GM12878 (cell line): ENCODE measurements at regions not wholly inside any gene's neighbourhood (a gene's known extent, or its start where the extent isn't known, plus 50 kb on each side); places are given as distances from the start of the nearest gene placed in this dataset.

Experiments used
- CREM ChIP-seq: IDR thresholded peaks from 2 replicates; pipeline ENCODE4 v1.6.1; 2014; ENCODE audit warnings: antibody characterized with exemption, low read depth
- GABPA ChIP-seq: IDR thresholded peaks from 2 replicates; pipeline ENCODE4 v1.6.1; 2014; ENCODE audit warnings: antibody characterized with exemption, low read depth, mild to moderate bottlenecking, inconsistent platforms
- HDAC2 ChIP-seq: fragments of 200-600 bp; sonication (generic); IDR thresholded peaks from 2 replicates; pipeline ENCODE4 v1.6.1; 2017
- HDAC6 ChIP-seq: fragments of 200-600 bp; sonication (generic); IDR thresholded peaks from one replicate; pipeline ENCODE4 v1.8.0; 2017; ENCODE audit warnings: antibody characterized with exemption; ENCODE audit not compliant: unreplicated experiment
- IRF4 ChIP-seq: IDR thresholded peaks from 2 replicates; pipeline ENCODE4 v1.6.1; 2011; ENCODE audit warnings: low read depth, low read length
- PAX5 ChIP-seq: IDR thresholded peaks from 2 replicates; pipeline ENCODE4 v1.6.1; 2011; ENCODE audit warnings: low read depth, low read length, borderline replicate concordance
- RB1 ChIP-seq: fragments of 450-650 bp; formaldehyde crosslinking; IDR thresholded peaks from 2 replicates; pipeline ENCODE4 v1.6.1; 2017; ENCODE audit warnings: mild to moderate bottlenecking, borderline replicate concordance
- RBBP5 ChIP-seq: fragments of 200-600 bp; sonication (generic); conservative IDR thresholded peaks from 2 replicates; pipeline ENCODE4 v1.6.1; 2016
- SMARCA5 ChIP-seq: fragments of 450-650 bp; IDR thresholded peaks from 2 replicates; pipeline ENCODE4 v1.6.1; 2017; ENCODE audit warnings: mild to moderate bottlenecking
- SRF ChIP-seq, 2 experiments: IDR thresholded peaks; 2 replicates each; pipeline ENCODE4 v1.6.1; 2011; ENCODE audit warnings: low read depth in 2 of 2, low read length in 2 of 2, mild to moderate bottlenecking in 1 of 2, moderate library complexity in 1 of 2
- TCF12 ChIP-seq: IDR thresholded peaks from 2 replicates; pipeline ENCODE4 v1.6.1; 2011; ENCODE audit warnings: low read depth, mild to moderate bottlenecking, low read length
- TF ChIP-seq, protein P1 (sequence below): IDR thresholded peaks from 2 replicates; pipeline ENCODE4 v1.6.1; 2012; ENCODE audit warnings: low read length, inconsistent platforms
- TF ChIP-seq, protein P2 (sequence below): fragments of 450-650 bp; IDR thresholded peaks from 2 replicates; pipeline ENCODE4 v1.6.1; 2014; ENCODE audit warnings: mild to moderate bottlenecking

- no peak for TF ChIP-seq IRF4
- TF ChIP-seq, protein P1, sequence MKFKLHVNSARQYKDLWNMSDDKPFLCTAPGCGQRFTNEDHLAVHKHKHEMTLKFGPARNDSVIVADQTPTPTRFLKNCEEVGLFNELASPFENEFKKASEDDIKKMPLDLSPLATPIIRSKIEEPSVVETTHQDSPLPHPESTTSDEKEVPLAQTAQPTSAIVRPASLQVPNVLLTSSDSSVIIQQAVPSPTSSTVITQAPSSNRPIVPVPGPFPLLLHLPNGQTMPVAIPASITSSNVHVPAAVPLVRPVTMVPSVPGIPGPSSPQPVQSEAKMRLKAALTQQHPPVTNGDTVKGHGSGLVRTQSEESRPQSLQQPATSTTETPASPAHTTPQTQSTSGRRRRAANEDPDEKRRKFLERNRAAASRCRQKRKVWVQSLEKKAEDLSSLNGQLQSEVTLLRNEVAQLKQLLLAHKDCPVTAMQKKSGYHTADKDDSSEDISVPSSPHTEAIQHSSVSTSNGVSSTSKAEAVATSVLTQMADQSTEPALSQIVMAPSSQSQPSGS, result peak; percentile 65; the same call in 1 of the 2 replicates
- peak; percentile 62; the same call in 1 of the 2 replicates for TF ChIP-seq PAX5
- no peak for TF ChIP-seq SRF (IDR thresholded peaks at IDR 0.05; ENCODE audit: low read depth in 2 of 2, low read length in 2 of 2)
- no peak for TF ChIP-seq HDAC6
- TF ChIP-seq SMARCA5, result no peak
- TF ChIP-seq GABPA, result no peak
- TF ChIP-seq, protein P2, sequence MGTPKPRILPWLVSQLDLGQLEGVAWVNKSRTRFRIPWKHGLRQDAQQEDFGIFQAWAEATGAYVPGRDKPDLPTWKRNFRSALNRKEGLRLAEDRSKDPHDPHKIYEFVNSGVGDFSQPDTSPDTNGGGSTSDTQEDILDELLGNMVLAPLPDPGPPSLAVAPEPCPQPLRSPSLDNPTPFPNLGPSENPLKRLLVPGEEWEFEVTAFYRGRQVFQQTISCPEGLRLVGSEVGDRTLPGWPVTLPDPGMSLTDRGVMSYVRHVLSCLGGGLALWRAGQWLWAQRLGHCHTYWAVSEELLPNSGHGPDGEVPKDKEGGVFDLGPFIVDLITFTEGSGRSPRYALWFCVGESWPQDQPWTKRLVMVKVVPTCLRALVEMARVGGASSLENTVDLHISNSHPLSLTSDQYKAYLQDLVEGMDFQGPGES, result no peak
- no peak for TF ChIP-seq RBBP5
- TF ChIP-seq HDAC2, result no peak
- TF ChIP-seq TCF12, result peak; percentile 87
- TF ChIP-seq CREM, result peak; percentile 60; the same call in 1 of the 2 replicates
- no peak for TF ChIP-seq RB1
These were observed 136.2 kb downstream of the NDUFA12 start (continued) for GRCh38 chr12:94867066-94867855.
